ENCODE measurements at regions not wholly inside any gene's neighbourhood (a gene's known extent, or its start where the extent isn't known, plus 50 kb on each side); places are given as distances from the start of the nearest gene placed in this dataset.

DNA sequence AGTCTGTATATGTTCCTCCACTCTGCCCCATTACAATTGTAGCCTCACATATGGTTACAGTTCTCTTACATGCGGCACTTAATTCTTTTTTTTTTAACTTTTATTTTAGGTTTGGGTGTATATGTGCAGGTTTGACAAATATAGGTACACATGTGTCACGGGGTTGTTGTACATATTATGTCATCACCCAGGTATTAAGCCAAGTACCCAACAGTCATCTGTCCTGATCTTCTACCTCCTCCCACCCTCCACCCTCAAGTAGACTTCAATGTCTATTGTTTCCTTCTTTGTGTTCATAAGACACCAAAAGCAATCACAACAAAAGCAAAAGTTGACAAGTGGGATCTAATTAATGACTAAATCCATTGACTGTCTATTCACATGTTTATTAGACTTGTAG is 144.6 kb upstream of the TP63 start:
- DNase-seq (no peak), ATAC-seq (no peak)
- H3K36me3 ChIP-seq (replicated peaks in 1 of 2; ENCODE audit: insufficient read depth in 1 of 2, low read depth in 2 of 2): no peaks in the 10 kb centered on the region
- H3K4me1 ChIP-seq: no peaks in the 10 kb centered on the region
- TF ChIP-seq, protein P1, sequence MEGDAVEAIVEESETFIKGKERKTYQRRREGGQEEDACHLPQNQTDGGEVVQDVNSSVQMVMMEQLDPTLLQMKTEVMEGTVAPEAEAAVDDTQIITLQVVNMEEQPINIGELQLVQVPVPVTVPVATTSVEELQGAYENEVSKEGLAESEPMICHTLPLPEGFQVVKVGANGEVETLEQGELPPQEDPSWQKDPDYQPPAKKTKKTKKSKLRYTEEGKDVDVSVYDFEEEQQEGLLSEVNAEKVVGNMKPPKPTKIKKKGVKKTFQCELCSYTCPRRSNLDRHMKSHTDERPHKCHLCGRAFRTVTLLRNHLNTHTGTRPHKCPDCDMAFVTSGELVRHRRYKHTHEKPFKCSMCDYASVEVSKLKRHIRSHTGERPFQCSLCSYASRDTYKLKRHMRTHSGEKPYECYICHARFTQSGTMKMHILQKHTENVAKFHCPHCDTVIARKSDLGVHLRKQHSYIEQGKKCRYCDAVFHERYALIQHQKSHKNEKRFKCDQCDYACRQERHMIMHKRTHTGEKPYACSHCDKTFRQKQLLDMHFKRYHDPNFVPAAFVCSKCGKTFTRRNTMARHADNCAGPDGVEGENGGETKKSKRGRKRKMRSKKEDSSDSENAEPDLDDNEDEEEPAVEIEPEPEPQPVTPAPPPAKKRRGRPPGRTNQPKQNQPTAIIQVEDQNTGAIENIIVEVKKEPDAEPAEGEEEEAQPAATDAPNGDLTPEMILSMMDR (IDR thresholded peaks at IDR 0.05): no peak
- no peak for TF ChIP-seq POLR2A (IDR thresholded peaks at IDR 0.05)
- H3K4me3 ChIP-seq: no peak overlapping the region
- no peaks in the 10 kb centered on the region for H3K9me3 ChIP-seq
- intact Hi-C loops (cut with DNase I): no loop called here
- no peaks in the 10 kb centered on the region for H3K27me3 ChIP-seq
- 43 to 46% methylated on average over 2 of the region's 2 CpGs for WGBS, 2 donors
- H3K27ac ChIP-seq: no peak overlapping the region

DNA sequence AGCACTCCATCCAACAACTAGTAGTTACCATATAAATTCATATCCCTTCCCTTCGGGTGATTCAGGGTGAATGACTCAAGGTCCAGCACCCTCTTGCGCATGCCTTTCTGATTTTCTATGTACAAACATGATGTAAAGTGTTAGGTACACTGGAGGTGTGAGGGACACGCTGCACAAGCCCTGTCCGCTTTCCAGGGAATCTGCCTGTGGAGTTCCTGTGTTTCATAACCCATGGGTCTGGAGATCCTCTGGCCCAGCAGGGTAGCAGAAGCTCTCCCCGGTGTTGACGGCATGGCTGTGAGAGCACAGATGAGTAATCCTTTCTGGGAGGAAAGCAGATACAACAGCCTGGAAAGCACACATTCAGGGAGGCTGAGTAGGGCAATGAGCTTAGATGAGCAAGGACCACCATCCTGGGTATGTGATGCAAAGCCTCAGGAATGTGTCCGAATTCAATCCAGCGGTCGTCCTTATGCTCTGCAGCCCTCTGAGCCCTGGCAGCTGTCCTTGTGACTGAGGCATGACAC is 142.9 kb upstream of the TP63 start:
- H3K4me3 ChIP-seq: no peak overlapping the region
- ATAC-seq: no peak
- no peaks in the 10 kb centered on the region for H3K4me1 ChIP-seq
- intact Hi-C loops (cut with DNase I): no loop called here
- H3K27ac ChIP-seq: no peak overlapping the region
- DNase-seq: no peak
- H3K36me3 ChIP-seq (replicated peaks in 1 of 2; ENCODE audit: insufficient read depth in 1 of 2, low read depth in 2 of 2): no peaks in the 10 kb centered on the region
- H3K27me3 ChIP-seq: no peaks in the 10 kb centered on the region
- TF ChIP-seq, protein P1 (IDR thresholded peaks at IDR 0.05): no peak
- TF ChIP-seq POLR2A (IDR thresholded peaks at IDR 0.05): no peak
- WGBS, 2 donors: 56 to 58% methylated on average over 9 of the region's 9 CpGs
- H3K9me3 ChIP-seq: no peaks in the 10 kb centered on the region

DNA sequence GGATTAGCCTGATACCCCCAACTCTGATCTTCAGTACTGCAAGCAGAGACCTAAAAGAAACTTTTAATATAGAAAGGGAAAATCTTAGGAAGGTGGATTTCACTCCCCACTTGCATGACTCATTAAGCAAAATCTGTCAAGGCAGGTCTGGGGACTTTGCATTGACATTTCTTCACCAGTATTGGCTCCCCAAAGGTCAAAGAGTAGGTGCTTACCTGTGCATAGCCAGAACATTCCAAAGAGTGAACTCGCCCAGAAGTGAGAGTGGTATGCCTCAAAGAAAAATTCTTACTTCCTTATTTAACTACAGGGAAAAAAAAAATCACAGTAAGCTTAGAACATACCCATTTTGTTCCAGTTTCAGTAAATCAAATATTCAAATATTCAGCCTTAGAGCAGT is 140.9 kb upstream of the TP63 start:
- H3K9me3 ChIP-seq: no peaks in the 10 kb centered on the region
- no peak overlapping the region for H3K4me3 ChIP-seq
- H3K36me3 ChIP-seq (replicated peaks in 1 of 2; ENCODE audit: insufficient read depth in 1 of 2, low read depth in 2 of 2): no peaks in the 10 kb centered on the region
- no peak overlapping the region for H3K27ac ChIP-seq
- DNase-seq (no peak), ATAC-seq (no peak)
- intact Hi-C loops (cut with DNase I): no loop called here
- no peaks in the 10 kb centered on the region for H3K4me1 ChIP-seq
- H3K27me3 ChIP-seq: no peaks in the 10 kb centered on the region
- 3 to 21% methylated on average over 1 of the region's 1 CpG for WGBS, 2 donors
- TF ChIP-seq POLR2A (IDR thresholded peaks at IDR 0.05): no peak
- TF ChIP-seq, protein P1 (IDR thresholded peaks at IDR 0.05): no peak

DNA sequence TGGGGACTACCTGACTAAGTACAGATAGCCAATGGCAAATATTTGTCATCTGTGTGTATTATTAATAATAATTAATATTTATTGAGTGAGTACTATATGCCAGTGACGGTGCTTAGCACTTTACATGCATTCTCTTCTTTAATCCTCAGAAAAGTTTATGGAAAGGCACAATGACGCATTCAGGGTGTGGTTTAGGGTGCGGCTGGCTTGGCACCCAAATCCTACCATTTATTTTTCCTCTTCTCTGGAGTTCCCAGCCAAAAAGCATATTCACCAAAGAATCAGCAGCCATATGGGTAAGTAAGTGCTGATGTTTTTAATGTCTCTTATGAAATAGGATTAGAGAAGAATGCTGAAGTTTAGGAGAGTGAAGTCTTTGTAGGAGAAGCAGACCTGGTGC is 140.4 kb upstream of the TP63 start:
- TF ChIP-seq, protein P1 (IDR thresholded peaks at IDR 0.05): no peak
- TF ChIP-seq POLR2A (IDR thresholded peaks at IDR 0.05): no peak
- no peaks in the 10 kb centered on the region for H3K9me3 ChIP-seq
- DNase-seq: no peak
- no peak overlapping the region for H3K4me3 ChIP-seq
- ATAC-seq: no peak
- no peaks in the 10 kb centered on the region for H3K27me3 ChIP-seq
- no peaks in the 10 kb centered on the region for H3K4me1 ChIP-seq
- 7 to 35% methylated on average over 3 of the region's 3 CpGs for WGBS, 2 donors
- H3K27ac ChIP-seq: no peak overlapping the region
- intact Hi-C loops (cut with DNase I): no loop called here
- no peaks in the 10 kb centered on the region for H3K36me3 ChIP-seq (replicated peaks in 1 of 2; ENCODE audit: insufficient read depth in 1 of 2, low read depth in 2 of 2)

DNA sequence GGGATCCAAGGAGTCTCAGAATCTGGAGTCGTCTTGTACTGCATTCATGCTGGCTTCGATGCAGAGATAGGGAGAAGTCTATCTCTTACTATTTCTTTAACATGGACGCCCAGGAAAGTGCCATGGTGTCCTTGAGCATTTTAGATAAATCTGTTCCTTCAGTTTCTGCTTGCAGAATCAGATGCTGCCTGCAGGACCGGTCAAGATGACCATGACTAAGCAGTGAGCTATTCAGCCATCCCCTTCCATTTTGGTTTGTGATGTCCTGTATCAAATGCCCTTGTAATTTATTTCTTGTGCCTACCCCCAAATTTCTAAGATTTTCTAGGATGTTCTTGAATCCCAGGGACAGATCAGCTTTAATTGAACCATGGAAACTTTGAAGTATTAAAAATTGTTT is 139.4 kb upstream of the TP63 start:
- Histone ChIP-seq H3K9me3 (no peaks in the 10 kb centered on the region), H3K36me3 (replicated peaks in 1 of 2; ENCODE audit: insufficient read depth in 1 of 2, low read depth in 2 of 2) (no peaks in the 10 kb centered on the region), H3K4me3 (no peak overlapping the region), H3K4me1 (no peaks in the 10 kb centered on the region), H3K27ac (no peak overlapping the region), H3K27me3 (no peaks in the 10 kb centered on the region)
- WGBS, 2 donors: 56 to 58% methylated on average over 4 of the region's 4 CpGs
- DNase-seq (no peak), ATAC-seq (no peak)
- intact Hi-C loops (cut with DNase I): no loop called here
- TF ChIP-seq, protein P1 (IDR thresholded peaks at IDR 0.05): no peak
- no peak for TF ChIP-seq POLR2A (IDR thresholded peaks at IDR 0.05)
